SU-DHL-6 (cell line): ENCODE measurements at regions not wholly inside any gene's neighbourhood (a gene's known extent, or its start where the extent isn't known, plus 50 kb on each side); places are given as distances from the start of the nearest gene placed in this dataset.
A peak's percentile ranks its signal among the peaks of the same experiment; 100 is the strongest.
"Not testable (repeated sequence)": the region's sequence is repeated elsewhere in the genome, so short reads cannot be mapped to it uniquely, and the experiment has no call there.

ENCODE experiments used
- H2AFZ ChIP-seq: fragments of 200-600 bp; sonication (generic); 2 replicates; pipeline ENCODE4 v1.6.1; 2014; ENCODE audit warnings: low read depth, mild to moderate bottlenecking, moderate library complexity, mixed read lengths, antibody characterized with exemption, low read length; ENCODE audit not compliant: severe bottlenecking
- H3F3A ChIP-seq: fragments of 200-600 bp; shearing (Covaris generic); 2 replicates; pipeline ENCODE4 v1.6.0; 2016; ENCODE audit warnings: antibody characterized with exemption, mild to moderate bottlenecking; ENCODE audit not compliant: insufficient read depth
- H3K27ac ChIP-seq: fragments of 200-600 bp; sonication (generic); 2 replicates; pipeline ENCODE4 v1.5.1; 2016; ENCODE audit warnings: low read depth, mild to moderate bottlenecking, low read length, moderate library complexity, mixed read lengths
- H3K27me3 ChIP-seq: fragments of 200-600 bp; sonication (generic), shearing (Covaris generic); 2 replicates; pipeline ENCODE4 v1.6.0; 2014; ENCODE audit warnings: mild to moderate bottlenecking, low read length
- H3K36me3 ChIP-seq: fragments of 200-600 bp; sonication (generic); 2 replicates; pipeline ENCODE4 v1.6.1; 2014; ENCODE audit warnings: mild to moderate bottlenecking, low read length, mixed read lengths
- H3K4me2 ChIP-seq: fragments of 300-600, 200-600 bp; shearing (Covaris generic), sonication (generic); 2 replicates; pipeline ENCODE4 v1.6.0; 2014; ENCODE audit warnings: low read length, low read depth, mild to moderate bottlenecking; ENCODE audit not compliant: poor library complexity, severe bottlenecking
- H3K4me3 ChIP-seq: fragments of 200-600 bp; sonication (generic); 2 replicates; pipeline ENCODE4 v1.5.1; 2014; ENCODE audit warnings: antibody characterized with exemption, low read length, mild to moderate bottlenecking, mixed read lengths; ENCODE audit not compliant: insufficient read depth, poor library complexity, severe bottlenecking
- H3K79me2 ChIP-seq: fragments of 200-600 bp; sonication (generic); 2 replicates; pipeline ENCODE4 v1.6.1; 2014; ENCODE audit warnings: mild to moderate bottlenecking, low read length, moderate library complexity; ENCODE audit not compliant: insufficient read depth
- H3K9ac ChIP-seq: fragments of 200-600 bp; sonication (generic); 2 replicates; pipeline ENCODE4 v1.7.0; 2014; ENCODE audit warnings: mild to moderate bottlenecking, low read length
- H3K9me2 ChIP-seq: fragments of 200-600 bp; sonication (generic); replicated peaks from 2 replicates; pipeline ENCODE4 v1.6.1; 2014; ENCODE audit warnings: low read length; ENCODE audit not compliant: insufficient read depth
- H3K9me3 ChIP-seq: fragments of 200-600 bp; sonication (generic); 2 replicates; pipeline ENCODE4 v1.6.1; 2014; ENCODE audit warnings: low read length, mixed read lengths; ENCODE audit not compliant: insufficient read depth
- H4K20me1 ChIP-seq: fragments of 200-600 bp; sonication (generic); 2 replicates; pipeline ENCODE4 v1.6.1; 2014; ENCODE audit warnings: low read depth, mild to moderate bottlenecking, antibody characterized with exemption, low read length, moderate library complexity, mixed read lengths

GRCh38 chr3:195638456-195638855, 54.7 kb upstream of the APOD start:
- H3K4me2 ChIP-seq, H3K79me2 ChIP-seq, H3K4me3 ChIP-seq, H4K20me1 ChIP-seq, H3K36me3 ChIP-seq, H3K9ac ChIP-seq, H3K9me2 ChIP-seq, H3K27ac ChIP-seq, H3K9me3 ChIP-seq, H2AFZ ChIP-seq, H3F3A ChIP-seq, H3K27me3 ChIP-seq: not testable (repeated sequence)

GRCh38 chr3:195637473-195638233, 53.9 kb upstream of the APOD start:
- H3K36me3 ChIP-seq, H3K4me3 ChIP-seq, H3F3A ChIP-seq, H3K9me2 ChIP-seq, H4K20me1 ChIP-seq, H3K9me3 ChIP-seq, H3K27ac ChIP-seq, H3K4me2 ChIP-seq, H2AFZ ChIP-seq, H3K9ac ChIP-seq, H3K79me2 ChIP-seq, H3K27me3 ChIP-seq: not testable (repeated sequence)

- not testable (repeated sequence) for H4K20me1 ChIP-seq, H3F3A ChIP-seq, H3K27ac ChIP-seq, H3K9ac ChIP-seq, H3K4me3 ChIP-seq, H3K79me2 ChIP-seq, H3K9me3 ChIP-seq, H3K4me2 ChIP-seq, H3K27me3 ChIP-seq, H3K9me2 ChIP-seq, H2AFZ ChIP-seq, H3K36me3 ChIP-seq
Measured at GRCh38 chr3:195637011-195637410, 53.3 kb upstream of the APOD start.

GRCh38 chr3:195635898-195636685, 52.4 kb upstream of the APOD start:
- not testable (repeated sequence) for H3F3A ChIP-seq, H3K27me3 ChIP-seq, H4K20me1 ChIP-seq, H3K9me3 ChIP-seq, H3K79me2 ChIP-seq, H3K9me2 ChIP-seq, H3K4me3 ChIP-seq, H3K36me3 ChIP-seq, H2AFZ ChIP-seq, H3K27ac ChIP-seq
- peak overlapping the region; percentile 29 for H3K4me2 ChIP-seq
- 0 out of 2 replicates have a peak overlapping the region, but pooled peaks have one; percentile 18 for H3K9ac ChIP-seq

- H3K9ac ChIP-seq = 0 out of 2 replicates have a peak overlapping the region, but pooled peaks have one; percentile 18
- H3K27me3 ChIP-seq, H3K4me2 ChIP-seq, H3K36me3 ChIP-seq, H2AFZ ChIP-seq, H3K79me2 ChIP-seq, H3K9me2 ChIP-seq, H3K9me3 ChIP-seq, H3F3A ChIP-seq, H4K20me1 ChIP-seq, H3K27ac ChIP-seq, H3K4me3 ChIP-seq: not testable (repeated sequence)
Measured at GRCh38 chr3:195635262-195635873, 51.6 kb upstream of the APOD start.

GRCh38 chr3:195634426-195635261, 50.9 kb upstream of the APOD start:
- not testable (repeated sequence) for H3F3A ChIP-seq, H3K9me3 ChIP-seq, H2AFZ ChIP-seq, H3K27me3 ChIP-seq, H4K20me1 ChIP-seq, H3K36me3 ChIP-seq, H3K79me2 ChIP-seq, H3K9me2 ChIP-seq
- peak overlapping the region; percentile 49 for H3K4me3 ChIP-seq
- H3K4me2 ChIP-seq = peak overlapping the region; percentile 39
- peak overlapping the region; percentile 56 for H3K9ac ChIP-seq
- H3K27ac ChIP-seq = peak overlapping the region; percentile 59
